HEK293T (cell line): ENCODE measurements at regions not wholly inside any gene's neighbourhood (a gene's known extent, or its start where the extent isn't known, plus 50 kb on each side); places are given as distances from the start of the nearest gene placed in this dataset.
A peak's percentile ranks its signal among the peaks of the same experiment; 100 is the strongest.

Experiments used
- CTCF ChIA-PET: fragments of 350-600 bp; formaldehyde crosslinking; extraction: SDS; loops from one replicate; lab custom pipeline; 2021; ENCODE audit warnings: antibody characterized with exemption, inconsistent platforms; lab: Yijun Ruan, JAX
- POLR2A ChIA-PET: fragments of 350-600 bp; formaldehyde crosslinking; extraction: SDS; loops from one replicate; lab custom pipeline; 2020; ENCODE audit warnings: antibody characterized with exemption, inconsistent platforms; lab: Yijun Ruan, JAX
- DNase-seq: peaks from one replicate; pipeline ENCODE4 v3.0.0; 2012; ENCODE audit warnings: mixed read lengths; ENCODE audit errors: extremely low spot score
- ARNT ChIP-seq: fragments of 450-650 bp; IDR thresholded peaks from 2 replicates; pipeline ENCODE4 v1.6.1; 2017; ENCODE audit warnings: mild to moderate bottlenecking
- BHLHE40 ChIP-seq: fragments of 450-650 bp; IDR thresholded peaks from 2 replicates; pipeline ENCODE4 v1.6.1; 2016; ENCODE audit warnings: mild to moderate bottlenecking, moderate library complexity, borderline replicate concordance
- CTBP1 ChIP-seq: fragments of 450-650 bp; IDR thresholded peaks from 2 replicates; pipeline ENCODE4 v1.6.1; 2016; ENCODE audit warnings: borderline replicate concordance
- ELF4 ChIP-seq: fragments of 450-650 bp; IDR thresholded peaks from 2 replicates; pipeline ENCODE4 v1.6.1; 2017; ENCODE audit warnings: antibody characterized with exemption
- FOXA1 ChIP-seq: fragments of 450-650 bp; IDR thresholded peaks from 2 replicates; pipeline ENCODE4 v1.6.1; 2016; ENCODE audit warnings: mild to moderate bottlenecking
- FOXK2 ChIP-seq: fragments of 450-650 bp; IDR thresholded peaks from 2 replicates; pipeline ENCODE4 v1.6.1; 2016; ENCODE audit warnings: mild to moderate bottlenecking
- FOXM1 ChIP-seq: fragments of 450-650 bp; IDR thresholded peaks from 2 replicates; pipeline ENCODE4 v1.6.1; 2017; ENCODE audit warnings: mild to moderate bottlenecking, borderline replicate concordance
- HDGF ChIP-seq: fragments of 450-650 bp; IDR thresholded peaks from 2 replicates; pipeline ENCODE4 v1.6.1; 2017; ENCODE audit warnings: antibody characterized with exemption, borderline replicate concordance
- L3MBTL2 ChIP-seq: fragments of 450-650 bp; conservative IDR thresholded peaks from 2 replicates; pipeline ENCODE4 v1.6.1; 2016; ENCODE audit warnings: mild to moderate bottlenecking
- LEF1 ChIP-seq: fragments of 450-650 bp; IDR thresholded peaks from 2 replicates; pipeline ENCODE4 v1.6.1; 2017; ENCODE audit warnings: mild to moderate bottlenecking, borderline replicate concordance
- NFRKB ChIP-seq: fragments of 450-650 bp; IDR thresholded peaks from 2 replicates; pipeline ENCODE4 v1.6.1; 2016; ENCODE audit warnings: mild to moderate bottlenecking, moderate library complexity
- PKNOX1 ChIP-seq: fragments of 450-650 bp; IDR thresholded peaks from 2 replicates; pipeline ENCODE4 v1.6.1; 2016
- SP1 ChIP-seq: fragments of 450-650 bp; IDR thresholded peaks from 2 replicates; pipeline ENCODE4 v1.6.1; 2017
- SUZ12 ChIP-seq: fragments of 450-650 bp; IDR thresholded peaks from 2 replicates; pipeline ENCODE4 v1.6.1; 2016; ENCODE audit warnings: mild to moderate bottlenecking
- TARDBP ChIP-seq: fragments of 450-650 bp; IDR thresholded peaks from 2 replicates; pipeline ENCODE4 v1.6.1; 2016
- ZNF384 ChIP-seq: fragments of 450-650 bp; IDR thresholded peaks from 2 replicates; pipeline ENCODE4 v1.6.1; 2016

DNA sequence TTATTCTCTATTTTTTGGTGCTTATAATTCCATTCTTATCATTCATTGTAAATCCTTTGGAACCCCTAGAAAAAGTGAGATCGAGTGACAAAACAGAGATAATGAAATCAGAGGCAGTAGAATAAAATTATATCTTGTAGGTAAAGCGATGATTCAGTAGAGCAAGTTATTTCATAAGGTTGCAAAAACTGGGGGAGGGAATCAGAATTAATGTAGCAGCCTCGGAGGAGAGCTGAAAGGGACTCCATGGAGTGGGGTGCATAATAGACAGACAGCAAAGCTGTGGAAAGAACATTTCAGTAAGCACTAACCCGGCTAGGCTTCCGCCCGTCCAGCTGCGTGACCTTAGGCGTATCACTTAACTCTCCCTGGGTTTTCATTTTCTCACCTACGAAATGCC is 289.7 kb downstream of the EN1 start:
- POLR2A ChIA-PET, result no interaction called here
- CTCF ChIA-PET, result no interaction called here
- no peak for DNase-seq
- TF ChIP-seq ELF4 (no peak), FOXA1 (no peak), ZNF384 (no peak), CTBP1 (no peak), FOXK2 (no peak), BHLHE40 (no peak), PKNOX1 (no peak), SP1 (no peak), NFRKB (no peak), TARDBP (no peak), ARNT (no peak), L3MBTL2 (no peak), FOXM1 (no peak), SUZ12 (no peak), LEF1 (no peak), HDGF (no peak)

- CTCF ChIA-PET, result interaction anchor here (0.8 kb wide), 1 partner anchor 78 kb away, joined by 3 read pairs; no protein-coding TSS in a partner anchor
- no peak for DNase-seq
- TF ChIP-seq SUZ12 (no peak), ARNT (no peak), BHLHE40 (no peak), LEF1 (no peak)
- POLR2A ChIA-PET, result no interaction called here
Observed at GRCh38 chr2:118557016-118557415, 290.4 kb downstream of the EN1 start.

DNA sequence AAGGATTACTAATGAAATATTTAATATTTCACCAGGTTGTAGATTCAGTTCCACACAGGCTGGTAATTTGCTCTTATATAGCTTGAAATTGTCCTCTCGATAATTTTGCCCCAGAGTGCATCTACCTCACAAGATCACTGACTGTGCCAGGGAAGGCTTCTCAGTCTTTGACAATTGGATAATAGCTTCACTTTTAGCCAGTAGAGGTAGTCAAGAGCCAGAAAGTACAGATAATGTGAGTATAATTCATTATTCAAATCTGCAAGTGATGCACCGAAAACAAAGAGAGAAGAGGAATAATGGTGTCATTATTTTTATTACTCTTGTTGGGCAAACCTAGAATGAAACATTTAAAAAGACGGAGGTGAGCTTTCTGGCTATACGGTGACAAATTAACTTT is 292.8 kb downstream of the EN1 start:
- ChIA-PET CTCF (interaction anchor here (0.5 kb wide), 1 partner anchor 16 kb away, joined by 3 read pairs; no protein-coding TSS in a partner anchor), POLR2A (no interaction called here)
- no peak for DNase-seq
- TF ChIP-seq FOXM1 (no peak), NFRKB (no peak), L3MBTL2 (no peak), FOXA1 (no peak), FOXK2 (no peak)

- no peak for DNase-seq
- TF ChIP-seq NFRKB (no peak), ELF4 (no peak), FOXK2 (no peak), LEF1 (no peak)
- ChIA-PET CTCF (no interaction called here), POLR2A (no interaction called here)
Observed at GRCh38 chr2:118549503-118549902, 297.9 kb downstream of the EN1 start.

GRCh38 chr2:118548880-118549488 is 298.5 kb downstream of the EN1 start:
- ChIA-PET CTCF (no interaction called here), POLR2A (no interaction called here)
- DNase-seq, result no peak
- TF ChIP-seq BHLHE40 (no peak), ZNF384 (no peak), PKNOX1 (no peak), FOXM1 (no peak), ELF4 (no peak), L3MBTL2 (no peak), FOXK2 (no peak), FOXA1 (no peak)

DNA sequence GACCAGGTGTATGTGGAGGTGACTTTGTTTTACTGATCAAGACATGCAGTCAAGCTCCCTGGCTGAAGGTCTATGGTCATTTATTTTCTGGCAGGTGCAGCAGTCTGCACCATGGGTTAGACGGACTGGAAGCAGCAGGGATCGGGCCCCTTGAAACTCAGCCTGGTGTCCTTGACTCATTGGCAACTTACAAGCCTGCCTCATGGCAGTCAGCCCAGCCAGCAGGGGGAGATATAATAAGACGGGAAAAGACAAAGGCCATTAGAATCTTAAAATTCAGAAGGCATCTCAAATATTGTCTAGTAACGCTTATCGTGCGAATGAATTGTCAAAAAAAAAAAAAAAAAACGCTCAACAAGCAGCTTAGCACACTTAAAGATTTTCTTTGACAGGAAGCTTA is 308.2 kb downstream of the EN1 start:
- POLR2A ChIA-PET, result no interaction called here
- CTCF ChIA-PET, result interaction anchor here (0.7 to 1.2 kb wide), 4 partner anchors 135 to 725 kb away, joined by 3 to 4 read pairs (median 4); partner anchors contain the start of gene DDX18
- TF ChIP-seq NFRKB (no peak), ARNT (no peak), PKNOX1 (no peak), FOXK2 (no peak), SUZ12 (no peak), ZNF384 (no peak), ELF4 (no peak), SP1 (no peak), FOXM1 (no peak), HDGF (no peak), TARDBP (no peak), L3MBTL2 (no peak), CTBP1 (no peak), BHLHE40 (no peak), LEF1 (no peak), FOXA1 (no peak)
- DNase-seq, result peak; percentile 20

DNA sequence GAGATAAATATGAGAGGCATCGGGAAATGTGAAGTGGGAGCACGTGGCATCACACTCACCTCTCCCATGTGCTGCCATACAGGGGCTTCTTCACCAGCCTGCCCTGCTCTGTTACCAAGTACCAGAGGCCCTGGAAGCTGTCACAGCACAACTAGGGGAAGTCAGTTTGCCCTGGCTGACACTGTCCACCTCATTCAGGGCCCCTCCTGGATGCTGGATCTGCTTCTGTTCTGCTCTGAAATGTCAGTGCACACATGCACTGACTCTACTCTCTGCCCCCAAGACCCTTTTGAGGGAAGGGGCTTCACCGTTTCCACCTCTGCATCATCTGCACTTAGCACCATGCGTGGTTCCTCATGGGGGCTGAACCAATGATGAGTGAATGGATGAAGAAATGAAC is 311.1 kb downstream of the EN1 start:
- DNase-seq, result no peak
- TF ChIP-seq L3MBTL2 (no peak), HDGF (no peak), FOXM1 (no peak), ZNF384 (no peak), NFRKB (no peak), FOXK2 (no peak), LEF1 (no peak)
- POLR2A ChIA-PET, result no interaction called here
- CTCF ChIA-PET, result no interaction called here
